Mesodermal cell (in vitro differentiated cells): ENCODE measurements at regions not wholly inside any gene's neighbourhood (a gene's known extent, or its start where the extent isn't known, plus 50 kb on each side); places are given as distances from the start of the nearest gene placed in this dataset.
A peak's percentile ranks its signal among the peaks of the same experiment; 100 is the strongest.

Experiments
- H3K27ac ChIP-seq: 2 replicates; pipeline ENCODE4 v1.7.0; 2013; ENCODE audit warnings: mild to moderate bottlenecking, low read depth, low read length, moderate library complexity; ENCODE audit not compliant: severe bottlenecking
- H3K36me3 ChIP-seq: 2 replicates; pipeline ENCODE4 v1.7.1; 2013; ENCODE audit warnings: mild to moderate bottlenecking, low read length, moderate library complexity; ENCODE audit not compliant: control insufficient read depth, insufficient read depth
- H3K4me1 ChIP-seq: one replicate; pipeline ENCODE4 v1.7.1; 2013; ENCODE audit warnings: mild to moderate bottlenecking, low read length; ENCODE audit not compliant: insufficient read depth, control insufficient read depth, poor library complexity, severe bottlenecking
- H3K4me3 ChIP-seq: 2 replicates; pipeline ENCODE4 v1.7.0; 2013; ENCODE audit warnings: low read length, control low read depth, mild to moderate bottlenecking; ENCODE audit not compliant: insufficient read depth, poor library complexity, severe bottlenecking; ENCODE audit errors: extremely low read depth
- H3K9me3 ChIP-seq: 2 replicates; pipeline ENCODE4 v1.7.1; 2013; ENCODE audit warnings: mild to moderate bottlenecking, low read length, moderate library complexity; ENCODE audit not compliant: control insufficient read depth
- WGBS, 2 experiments: methylation state at CpG; one replicate each; pipeline ENCODE4 v1.1.5; 2013; ENCODE audit warnings: missing lambda C conversion rate in 2 of 2; ENCODE audit not compliant: insufficient coverage in 2 of 2; 5-methylcytosine and 5-hydroxymethylcytosine counted together

DNA sequence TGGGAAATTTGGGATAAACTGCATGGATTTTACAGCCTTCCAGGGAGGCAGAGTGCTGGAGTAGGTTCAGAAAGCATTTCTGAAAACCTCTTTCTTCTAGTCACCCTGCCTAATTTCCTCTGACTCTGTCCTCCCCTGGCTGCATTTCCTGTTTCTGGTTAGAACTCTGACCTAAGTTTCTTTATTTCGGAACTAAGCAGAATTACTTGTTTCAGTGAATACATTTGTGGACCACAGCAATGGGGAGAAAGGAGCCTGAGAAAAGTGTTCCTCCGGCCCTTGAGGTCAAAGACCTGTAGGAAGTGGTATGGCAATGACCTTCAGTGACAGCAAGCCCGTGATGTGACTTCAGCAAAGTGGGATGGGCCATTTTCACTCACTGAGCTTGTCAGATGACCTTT is 173.4 kb upstream of the RUNX1 start:
- no peaks in the 10 kb centered on the region for H3K9me3 ChIP-seq
- WGBS, 2 experiments = 89 to 100% methylated on average over 2 to 3 of the region's 3 CpGs
- H3K4me3 ChIP-seq = no peak overlapping the region
- H3K4me1 ChIP-seq = peaks cover 41% of the 10 kb centered on the region
- no peak overlapping the region for H3K27ac ChIP-seq
- no peaks in the 10 kb centered on the region for H3K36me3 ChIP-seq

- no peak overlapping the region for H3K27ac ChIP-seq
- H3K4me3 ChIP-seq = no peak overlapping the region
- H3K9me3 ChIP-seq = no peaks in the 10 kb centered on the region
- 92 to 100% methylated on average over 3 of the region's 3 CpGs for WGBS, 2 experiments
- H3K4me1 ChIP-seq = peaks cover 44% of the 10 kb centered on the region
- H3K36me3 ChIP-seq = no peaks in the 10 kb centered on the region
Measured at GRCh38 chr21:35222021-35222420, 172.9 kb upstream of the RUNX1 start.

DNA sequence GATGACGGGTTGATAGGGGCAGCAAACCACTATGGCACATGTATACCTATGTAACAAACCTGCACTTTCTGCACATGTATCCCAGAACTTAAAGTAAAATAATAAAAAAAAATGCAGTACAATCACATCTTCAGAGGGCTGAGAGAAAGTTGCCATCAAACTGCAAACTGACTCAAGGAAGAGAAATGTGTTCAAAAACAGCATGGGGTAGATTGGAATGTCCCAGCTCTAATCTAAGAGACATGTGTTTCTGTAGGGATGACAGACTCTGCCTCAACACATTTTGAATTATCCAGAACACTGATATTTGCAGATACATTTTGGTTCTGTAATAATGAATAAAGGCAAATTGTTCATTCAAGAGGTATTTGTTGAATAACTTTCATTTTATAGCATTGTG is 171.2 kb upstream of the RUNX1 start:
- WGBS, 2 experiments = no CpG with 5 or more reads among the region's 1 CpG
- no peaks in the 10 kb centered on the region for H3K36me3 ChIP-seq
- no peaks in the 10 kb centered on the region for H3K9me3 ChIP-seq
- no peak overlapping the region for H3K27ac ChIP-seq
- peaks cover 42% of the 10 kb centered on the region for H3K4me1 ChIP-seq
- H3K4me3 ChIP-seq = no peak overlapping the region

GRCh38 chr21:35219719-35220118 is 170.6 kb upstream of the RUNX1 start:
- H3K27ac ChIP-seq = no peak overlapping the region
- peaks cover 42% of the 10 kb centered on the region for H3K4me1 ChIP-seq
- no peaks in the 10 kb centered on the region for H3K9me3 ChIP-seq
- WGBS, 2 experiments = no CpG with 5 or more reads among the region's 2 CpGs
- no peaks in the 10 kb centered on the region for H3K36me3 ChIP-seq
- H3K4me3 ChIP-seq = no peak overlapping the region

- no peaks in the 10 kb centered on the region for H3K9me3 ChIP-seq
- H3K36me3 ChIP-seq = no peaks in the 10 kb centered on the region
- H3K27ac ChIP-seq = no peak overlapping the region
- WGBS, 2 experiments = 100% methylated on average over 1 of the region's 2 CpGs; no CpG with 5 or more reads in 1 of the 2 experiments
- H3K4me1 ChIP-seq = peaks cover 42% of the 10 kb centered on the region
- H3K4me3 ChIP-seq = no peak overlapping the region
Measured at GRCh38 chr21:35219291-35219690, 170.2 kb upstream of the RUNX1 start.

- Histone ChIP-seq H3K36me3 (no peaks in the 10 kb centered on the region), H3K27ac (peak overlapping the region; percentile 57), H3K4me3 (no peak overlapping the region), H3K4me1 (peaks cover 42% of the 10 kb centered on the region), H3K9me3 (no peaks in the 10 kb centered on the region)
- WGBS, 2 experiments = 25% methylated on average over 1 of the region's 1 CpG; no CpG with 5 or more reads in 1 of the 2 experiments
Measured at GRCh38 chr21:35217504-35218060, 168.5 kb upstream of the RUNX1 start.

DNA sequence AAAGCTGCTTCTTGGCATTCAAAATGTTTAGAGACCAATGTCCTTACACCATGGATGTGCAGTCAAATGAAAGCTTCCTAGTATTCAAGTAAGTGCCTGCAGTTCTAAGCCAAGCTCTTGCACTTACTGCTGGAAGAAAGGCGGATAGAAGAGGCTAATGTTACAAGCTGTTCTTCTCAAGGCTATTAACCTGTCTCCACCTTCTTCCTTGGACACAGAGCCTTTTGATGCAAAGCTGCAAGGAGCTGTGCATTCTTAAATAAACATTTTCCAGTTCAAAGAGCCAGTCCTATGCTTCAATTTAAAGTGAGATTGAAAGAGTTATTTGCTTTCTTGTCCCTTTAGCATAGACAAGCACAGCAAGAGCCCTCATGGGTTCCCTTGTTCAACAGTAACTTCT is 167.9 kb upstream of the RUNX1 start:
- Histone ChIP-seq H3K36me3 (no peaks in the 10 kb centered on the region), H3K27ac (peak overlapping the region; percentile 57), H3K9me3 (no peaks in the 10 kb centered on the region), H3K4me1 (peaks cover 42% of the 10 kb centered on the region), H3K4me3 (no peak overlapping the region)
- WGBS, 2 experiments = 80 to 100% methylated on average over 1 of the region's 1 CpG

DNA sequence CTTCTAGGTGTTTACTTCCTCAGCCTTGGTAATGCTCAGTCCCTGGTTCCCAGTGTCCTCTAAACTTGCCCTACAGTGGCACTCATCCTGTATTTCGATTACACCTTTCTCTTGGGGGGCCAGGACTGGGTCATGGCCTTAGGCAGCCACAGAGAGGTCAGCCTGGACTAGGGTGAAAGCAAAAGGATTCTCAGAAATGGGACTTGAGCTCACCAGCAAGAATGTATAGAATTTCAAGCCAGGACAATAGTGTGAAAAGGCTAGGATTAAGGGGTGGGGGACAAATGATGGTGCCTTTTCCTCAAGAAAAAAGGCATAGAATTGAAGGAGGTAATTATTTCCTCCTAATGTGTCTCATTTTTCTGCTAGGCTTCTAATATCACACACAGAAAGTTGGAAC is 166.8 kb upstream of the RUNX1 start:
- Histone ChIP-seq H3K9me3 (no peaks in the 10 kb centered on the region), H3K4me1 (peaks cover 42% of the 10 kb centered on the region), H3K36me3 (no peaks in the 10 kb centered on the region), H3K27ac (no peak overlapping the region), H3K4me3 (no peak overlapping the region)
- WGBS, 2 experiments = no CpG with 5 or more reads among the region's 1 CpG

- H3K4me3 ChIP-seq = no peak overlapping the region
- peaks cover 18% of the 10 kb centered on the region for H3K4me1 ChIP-seq
Measured at GRCh38 chr21:35212393-35213127, 163.5 kb upstream of the RUNX1 start.

GRCh38 chr21:35211782-35212181 is 162.7 kb upstream of the RUNX1 start:
- H3K4me3 ChIP-seq = no peak overlapping the region
- WGBS, 2 experiments = 100% methylated on average over 2 to 3 of the region's 6 CpGs
- H3K9me3 ChIP-seq = peaks cover 8% of the 10 kb centered on the region
- no peak overlapping the region for H3K27ac ChIP-seq
- peaks cover 14% of the 10 kb centered on the region for H3K4me1 ChIP-seq
- H3K36me3 ChIP-seq = no peaks in the 10 kb centered on the region

More at GRCh38 chr21:35212393-35213127, 163.5 kb upstream of the RUNX1 start:
- WGBS, 2 experiments = 79 to 100% methylated on average over 1 to 2 of the region's 3 CpGs
- Histone ChIP-seq H3K27ac (no peak overlapping the region), H3K36me3 (no peaks in the 10 kb centered on the region), H3K9me3 (peaks cover 8% of the 10 kb centered on the region)

DNA sequence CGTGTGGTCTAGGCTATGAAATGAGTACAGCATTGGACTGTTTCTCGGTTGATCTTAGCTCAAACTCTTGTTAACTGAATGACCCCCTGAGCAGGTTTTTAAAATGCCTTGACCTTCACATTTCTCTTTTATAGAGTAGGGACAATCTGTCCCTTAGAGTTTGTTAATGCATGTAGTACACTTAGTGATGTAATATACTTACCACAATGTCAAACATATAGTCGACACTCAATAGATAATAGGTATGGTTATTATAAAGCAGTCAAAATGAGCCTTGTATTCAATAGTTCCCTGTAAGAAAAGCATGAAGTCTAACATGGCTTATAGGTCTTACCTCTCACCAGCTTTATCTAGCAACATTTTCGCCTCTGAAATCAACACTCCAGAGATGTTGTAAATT is 161.0 kb upstream of the RUNX1 start:
- 92 to 94% methylated on average over 2 of the region's 4 CpGs for WGBS, 2 experiments
- no peak overlapping the region for H3K4me3 ChIP-seq
- no peaks in the 10 kb centered on the region for H3K36me3 ChIP-seq
- H3K27ac ChIP-seq = no peak overlapping the region
- H3K9me3 ChIP-seq = peaks cover 8% of the 10 kb centered on the region
- H3K4me1 ChIP-seq = peaks cover 14% of the 10 kb centered on the region
